Endothelial cell of umbilical vein (primary cell): ENCODE measurements at regions not wholly inside any gene's neighbourhood (a gene's known extent, or its start where the extent isn't known, plus 50 kb on each side); places are given as distances from the start of the nearest gene placed in this dataset.

Experiments used
- POLR2A ChIP-seq: IDR thresholded peaks from 2 replicates; pipeline ENCODE4 v1.6.1; 2012; ENCODE audit warnings: low read depth, mild to moderate bottlenecking, control low read depth, low read length
- TF ChIP-seq, protein P1 (sequence below), 2 donors: IDR thresholded peaks; 1 replicate in 1 of 2; 2 replicates in 1 of 2; pipeline ENCODE4 v1.5.1; 2011; ENCODE audit warnings: low read length in 2 of 2, mild to moderate bottlenecking in 2 of 2, moderate library complexity in 2 of 2, control low read depth in 1 of 2, inconsistent platforms in 1 of 2, low read depth in 1 of 2; ENCODE audit not compliant: insufficient read depth in 1 of 2; ENCODE audit errors: extremely low read depth in 1 of 2

DNA sequence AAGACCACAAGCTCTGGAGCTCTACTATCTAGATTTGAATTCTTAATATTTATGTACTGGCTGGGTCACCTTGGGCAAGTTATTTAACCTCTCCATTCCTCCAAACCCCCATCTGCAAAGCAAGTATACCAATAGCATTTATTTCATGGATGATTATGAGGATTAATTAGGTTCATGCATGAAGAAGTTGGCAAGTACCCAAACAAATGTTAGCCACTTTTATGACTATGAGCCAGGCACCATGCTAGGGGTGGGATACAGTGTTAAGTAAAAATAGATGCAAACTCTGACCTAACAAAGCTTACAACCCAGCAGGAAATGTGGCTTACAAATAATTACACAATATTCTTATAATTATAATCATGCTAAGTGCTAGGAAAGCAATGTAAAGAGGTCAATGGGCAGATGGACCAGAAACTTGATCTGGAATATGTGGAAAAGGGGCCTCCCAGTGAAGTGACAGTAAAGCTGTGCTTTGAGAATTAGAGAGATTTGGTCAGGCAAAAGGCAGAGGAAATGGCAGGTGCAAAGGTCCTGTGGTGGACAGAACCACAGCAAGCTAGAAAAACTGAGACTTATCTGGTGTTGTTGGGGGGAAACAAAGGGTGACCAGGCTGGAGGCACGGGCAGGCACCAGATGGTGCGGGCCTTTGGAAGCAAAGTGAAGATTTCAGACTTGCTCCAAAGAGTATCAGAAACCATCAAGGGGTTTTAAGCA, 525.2 kb upstream of the TRPC7 start:
- TF ChIP-seq, protein P1, sequence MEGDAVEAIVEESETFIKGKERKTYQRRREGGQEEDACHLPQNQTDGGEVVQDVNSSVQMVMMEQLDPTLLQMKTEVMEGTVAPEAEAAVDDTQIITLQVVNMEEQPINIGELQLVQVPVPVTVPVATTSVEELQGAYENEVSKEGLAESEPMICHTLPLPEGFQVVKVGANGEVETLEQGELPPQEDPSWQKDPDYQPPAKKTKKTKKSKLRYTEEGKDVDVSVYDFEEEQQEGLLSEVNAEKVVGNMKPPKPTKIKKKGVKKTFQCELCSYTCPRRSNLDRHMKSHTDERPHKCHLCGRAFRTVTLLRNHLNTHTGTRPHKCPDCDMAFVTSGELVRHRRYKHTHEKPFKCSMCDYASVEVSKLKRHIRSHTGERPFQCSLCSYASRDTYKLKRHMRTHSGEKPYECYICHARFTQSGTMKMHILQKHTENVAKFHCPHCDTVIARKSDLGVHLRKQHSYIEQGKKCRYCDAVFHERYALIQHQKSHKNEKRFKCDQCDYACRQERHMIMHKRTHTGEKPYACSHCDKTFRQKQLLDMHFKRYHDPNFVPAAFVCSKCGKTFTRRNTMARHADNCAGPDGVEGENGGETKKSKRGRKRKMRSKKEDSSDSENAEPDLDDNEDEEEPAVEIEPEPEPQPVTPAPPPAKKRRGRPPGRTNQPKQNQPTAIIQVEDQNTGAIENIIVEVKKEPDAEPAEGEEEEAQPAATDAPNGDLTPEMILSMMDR (IDR thresholded peaks at IDR 0.05; ENCODE audit: extremely low read depth in 1 of 2, insufficient read depth in 1 of 2, low read depth in 1 of 2, low read length in 2 of 2), result no peak
- no peak for TF ChIP-seq POLR2A
